ENCODE measurements at regions not wholly inside any gene's neighbourhood (a gene's known extent, or its start where the extent isn't known, plus 50 kb on each side); places are given as distances from the start of the nearest gene placed in this dataset.

- DNase-seq, result no peak
Observed at GRCh38 chr4:80145739-80146138, 51.6 kb upstream of the PRDM8 start.

DNA sequence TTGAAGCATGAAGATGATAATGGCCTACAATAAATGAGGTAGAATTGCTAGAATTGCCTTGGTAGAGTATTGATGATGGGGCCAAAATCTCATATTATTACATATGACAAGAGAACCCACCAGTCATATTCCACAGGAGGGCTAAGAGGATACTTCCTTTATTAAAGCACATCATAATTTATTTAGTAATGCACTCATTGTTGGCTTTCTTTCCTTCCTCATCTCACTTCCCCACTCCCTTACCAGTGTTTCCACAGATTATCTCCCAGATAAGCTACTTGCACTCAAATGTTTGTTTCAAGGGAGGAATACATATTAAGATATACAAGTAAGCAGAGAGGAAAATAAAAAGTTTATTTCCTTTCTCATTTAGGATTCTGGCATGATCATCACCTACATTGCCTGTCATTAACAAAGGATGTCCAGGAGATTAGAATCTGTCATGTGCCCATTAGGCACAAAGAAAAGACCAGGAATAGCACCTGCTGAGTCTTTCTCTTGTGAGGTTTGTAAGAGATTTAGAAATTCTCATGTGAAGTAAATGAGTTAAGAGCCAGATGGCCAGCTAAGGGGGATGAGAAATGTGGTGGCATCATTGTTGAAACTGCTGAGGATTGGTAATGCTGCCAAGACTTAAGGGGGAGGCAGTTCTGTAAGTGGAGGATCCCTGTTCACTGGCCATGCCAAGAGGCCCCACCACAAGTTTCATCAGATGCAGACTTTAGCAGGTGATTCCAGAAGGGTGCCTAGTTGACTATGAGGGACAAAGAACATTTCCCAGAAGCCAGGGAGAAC is 52.4 kb upstream of the PRDM8 start:
- no peak for DNase-seq

DNA sequence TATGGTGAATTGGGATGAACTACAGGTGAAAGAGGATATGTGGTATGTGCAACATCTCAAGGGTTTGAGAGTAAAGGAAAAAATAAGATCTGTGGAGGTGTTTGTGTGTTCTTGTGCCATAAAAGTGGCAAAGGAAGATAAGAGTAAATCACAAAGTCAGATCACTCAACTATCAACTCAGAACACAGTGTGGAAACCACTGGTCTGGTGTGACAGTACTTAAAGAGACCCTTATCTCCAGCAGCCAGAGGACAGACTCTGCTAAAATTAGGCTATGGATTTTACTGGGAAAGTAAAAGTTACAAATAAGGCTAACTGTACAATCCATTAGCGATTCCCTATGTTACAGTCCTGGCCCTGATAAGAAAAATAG is 54.0 kb upstream of the PRDM8 start:
- DNase-seq, result no peak

DNA sequence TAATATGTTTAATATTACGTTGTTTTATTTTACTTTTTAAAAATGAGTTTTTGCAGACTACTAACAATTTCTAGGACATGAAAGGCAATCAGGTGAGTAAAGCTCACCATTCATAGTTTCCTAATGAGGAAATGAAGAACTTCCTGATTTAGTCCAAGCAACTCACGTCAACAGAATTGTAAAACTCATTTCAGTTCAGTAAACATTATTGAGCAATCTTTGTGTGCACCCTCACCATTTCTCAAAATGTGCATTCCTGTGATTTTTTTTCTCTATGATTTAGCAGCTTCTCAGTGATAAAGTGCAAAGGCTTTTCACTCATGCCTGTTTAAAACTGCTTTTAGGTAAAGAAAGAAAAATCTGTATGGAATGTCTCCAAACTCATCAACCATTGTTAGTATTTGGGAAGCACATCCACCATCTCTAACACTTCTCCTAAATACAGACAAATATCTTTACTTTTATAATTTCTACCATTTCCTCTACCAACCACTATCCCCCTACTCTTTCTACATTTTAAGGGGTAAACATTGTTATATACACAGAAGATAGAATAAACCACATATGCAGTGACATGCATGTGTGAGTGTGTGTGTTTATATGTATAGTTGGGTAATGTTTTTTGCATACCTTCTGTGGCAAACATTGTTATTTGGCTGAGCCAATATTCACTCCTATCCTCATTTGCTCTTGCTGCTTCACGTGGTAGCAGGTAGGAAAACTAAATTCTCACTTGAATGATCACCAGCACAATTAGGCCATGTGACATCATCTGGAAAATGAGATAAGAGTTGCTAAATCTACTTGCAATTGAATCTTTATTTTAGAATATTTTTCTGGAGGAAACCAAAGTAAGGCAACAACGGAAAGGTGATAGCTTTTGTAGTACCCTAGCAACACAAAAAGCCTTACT is 54.7 kb upstream of the PRDM8 start:
- no peak for DNase-seq

GRCh38 chr4:80141543-80141942 is 55.8 kb upstream of the PRDM8 start:
- DNase-seq, result no peak

GRCh38 chr4:80140194-80140593 is 57.1 kb upstream of the PRDM8 start:
- no peak for DNase-seq

DNA sequence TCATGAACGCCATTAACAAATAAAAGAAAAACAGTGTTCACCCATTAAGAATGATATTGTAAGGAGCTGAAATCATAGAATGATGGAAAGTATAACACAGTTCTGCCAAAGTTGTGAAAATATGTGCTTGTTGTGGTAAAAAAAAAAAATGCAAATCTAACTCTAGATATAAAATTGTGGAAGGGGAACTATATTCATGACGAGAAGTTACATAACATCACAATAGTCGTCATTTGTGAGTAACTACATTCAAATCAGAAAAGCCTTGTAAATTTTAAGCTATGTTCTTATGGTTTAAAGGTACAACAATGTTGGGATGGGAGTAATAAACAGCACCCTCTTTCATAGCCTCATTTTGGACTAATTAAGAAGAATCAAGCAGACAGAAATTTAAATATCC is 57.6 kb upstream of the PRDM8 start:
- DNase-seq, result no peak

DNA sequence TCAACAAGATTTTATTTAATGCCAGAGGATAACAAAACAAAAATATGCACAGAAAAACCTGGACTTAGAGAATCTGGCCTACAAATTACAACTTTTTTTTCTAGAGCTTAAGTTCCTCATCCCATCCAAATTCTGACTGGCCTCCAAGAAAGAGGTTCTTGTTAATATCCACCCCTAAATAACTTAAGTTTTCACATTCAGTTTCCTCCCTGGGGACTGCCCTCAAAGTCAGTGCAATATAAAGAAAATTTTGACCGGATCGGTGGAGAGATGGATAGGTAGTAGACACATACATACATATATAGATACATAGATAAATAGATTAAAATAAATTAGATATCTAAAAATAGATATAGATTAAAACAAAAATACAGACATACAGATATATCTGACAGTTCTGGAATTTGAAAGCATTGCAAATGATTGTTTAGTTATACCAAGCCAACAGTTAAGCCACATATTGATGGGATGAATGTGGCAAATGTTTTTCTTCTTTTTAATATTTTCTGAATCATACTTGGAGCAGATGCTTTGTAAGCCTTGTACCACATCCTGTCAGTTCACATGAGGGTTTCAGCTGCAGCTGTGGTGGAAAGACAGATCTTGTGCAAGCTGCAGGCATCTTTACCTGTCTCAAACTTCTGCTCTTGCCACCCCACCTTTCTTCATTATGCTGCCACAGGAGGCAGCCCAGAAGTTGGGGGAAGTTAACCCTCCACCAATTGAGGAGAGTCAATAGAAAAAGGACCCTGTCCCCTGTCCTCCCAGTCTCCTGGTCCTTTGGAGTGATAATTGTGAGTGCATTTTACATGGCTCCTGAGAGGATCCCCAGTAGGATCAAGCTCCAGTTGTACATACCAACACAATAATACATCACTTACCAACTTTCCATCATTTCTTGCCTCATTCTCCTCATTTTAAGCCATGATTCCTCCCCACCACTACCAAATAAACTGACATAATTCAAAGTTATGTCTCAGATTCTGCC is 58.5 kb upstream of the PRDM8 start:
- peak; percentile 46 to 65 for DNase-seq

GRCh38 chr4:80137631-80138030 is 59.7 kb upstream of the PRDM8 start:
- no peak for DNase-seq

DNA sequence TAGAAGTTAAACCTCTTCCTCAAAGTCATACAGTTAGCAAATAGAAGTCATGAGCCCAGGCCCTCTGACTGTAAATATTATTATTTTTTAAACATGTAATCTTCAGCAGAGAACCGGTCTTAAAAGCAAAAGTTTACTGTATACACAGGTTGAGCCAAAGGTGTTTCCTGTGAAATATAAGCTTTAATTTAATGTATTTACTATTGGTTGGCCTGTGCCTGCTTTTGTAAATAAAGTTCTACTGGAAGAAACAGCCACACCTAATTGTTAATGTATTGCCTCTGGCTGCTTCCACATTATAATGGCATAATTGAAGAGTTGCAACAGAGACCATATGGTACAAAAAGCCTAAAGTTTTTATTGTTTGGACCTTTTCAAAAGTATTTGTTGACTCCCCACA is 61.0 kb upstream of the PRDM8 start:
- no peak for DNase-seq

DNA sequence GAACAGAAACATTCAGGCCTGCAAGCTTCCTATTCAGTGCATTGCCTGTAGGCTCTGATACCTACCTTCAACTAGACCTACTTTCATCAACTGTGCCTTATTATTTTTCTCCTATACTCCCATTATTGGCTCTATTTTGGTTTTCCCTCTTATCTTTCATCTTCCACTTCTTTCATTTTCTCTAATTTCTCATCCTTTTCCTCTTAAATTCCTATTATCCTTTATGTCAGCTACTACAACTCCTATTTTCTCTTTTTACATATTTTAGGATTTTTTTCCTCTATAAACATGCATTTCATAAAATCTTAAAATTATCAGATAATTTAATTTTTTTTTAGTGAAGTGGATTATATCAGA is 61.6 kb upstream of the PRDM8 start:
- no peak for DNase-seq

DNA sequence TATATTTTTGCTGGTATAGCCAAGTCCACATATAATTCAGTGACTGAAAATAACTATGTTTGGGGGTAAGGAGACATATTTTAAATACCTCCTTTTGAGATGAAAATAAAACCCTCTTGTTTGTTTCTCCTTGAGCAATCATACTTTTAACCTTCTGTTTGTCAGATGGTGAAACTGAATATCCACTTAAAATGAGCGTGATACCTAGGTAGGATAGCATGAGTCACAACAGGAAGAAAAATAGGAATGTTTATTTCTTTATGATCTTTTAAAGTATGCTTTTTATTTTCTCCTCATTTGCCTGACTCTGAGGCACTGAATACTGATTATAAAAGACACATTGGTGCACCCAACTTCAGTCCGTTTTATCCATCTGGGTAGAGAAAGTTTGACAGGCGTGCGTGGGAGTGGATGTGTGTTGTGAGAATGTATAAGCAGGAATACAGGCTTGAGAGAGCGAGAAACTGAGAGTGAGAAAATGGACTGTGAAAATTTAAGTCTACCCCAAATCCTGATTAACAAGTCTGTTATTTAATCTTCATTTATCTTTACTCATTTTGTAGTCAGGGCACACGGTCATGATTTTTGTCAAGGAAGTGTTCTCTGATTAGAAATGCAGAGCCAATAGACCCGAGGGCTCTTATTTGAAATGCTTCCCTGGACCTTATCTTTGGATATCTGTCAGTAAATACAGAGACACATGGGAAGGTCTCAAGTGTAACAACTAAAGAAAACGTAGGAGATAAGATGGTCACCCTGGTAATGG is 62.1 kb upstream of the ANTXR2 start:
- DNase-seq, result no peak

GRCh38 chr4:80133240-80133783 is 60.3 kb upstream of the ANTXR2 start:
- DNase-seq, result no peak

- no peak for DNase-seq
Observed at GRCh38 chr4:80129785-80130184, 56.8 kb upstream of the ANTXR2 start.

DNA sequence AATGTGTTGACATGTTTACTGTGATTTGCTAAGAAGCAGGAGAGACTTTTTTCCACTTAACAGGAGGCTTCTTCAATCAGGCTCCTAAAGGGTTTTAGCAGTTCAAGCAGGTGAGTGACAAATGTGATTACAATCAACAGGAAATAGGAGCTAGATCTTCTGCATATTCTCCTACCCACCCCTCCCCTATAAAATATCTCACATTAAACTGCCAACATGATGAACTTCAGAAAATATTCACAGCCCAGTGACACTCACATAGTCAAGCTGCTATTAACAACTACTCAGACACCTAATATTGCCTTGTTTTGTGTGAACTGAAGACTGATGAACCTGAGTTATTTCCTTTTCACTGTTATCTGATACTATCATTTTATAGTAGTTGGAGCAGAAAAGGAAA is 55.9 kb upstream of the ANTXR2 start:
- peak in 1 of 2 donors; percentile 19 for DNase-seq

GRCh38 chr4:80127870-80128419 is 54.9 kb upstream of the ANTXR2 start:
- no peak for DNase-seq

- no peak for DNase-seq
Observed at GRCh38 chr4:80126435-80126834, 53.4 kb upstream of the ANTXR2 start.

- peak; percentile 50 to 76 for DNase-seq
Observed at GRCh38 chr4:80125252-80126177, 52.5 kb upstream of the ANTXR2 start.

GRCh38 chr4:80124246-80125211 is 51.5 kb upstream of the ANTXR2 start:
- no peak for DNase-seq

Data from CD4-positive, alpha-beta T cell treated with Interferon alpha-2 for 1 hour (primary cell).